ENCODE measurements at regions not wholly inside any gene's neighbourhood (a gene's known extent, or its start where the extent isn't known, plus 50 kb on each side); places are given as distances from the start of the nearest gene placed in this dataset.

- Histone ChIP-seq H3K27ac (no peak overlapping the region), H3K27me3 (no peaks in the 10 kb centered on the region), H3K4me3 (no peak overlapping the region), H3K9me3 (no peaks in the 10 kb centered on the region), H3K4me1 (no peaks in the 10 kb centered on the region), H3K36me3 (no peaks in the 10 kb centered on the region)
- 78 to 80% methylated on average over 6 of the region's 6 CpGs for WGBS, 2 donors (ENCODE audit: low coverage in 1 of 2)
- TF ChIP-seq POLR2A (IDR thresholded peaks at IDR 0.05) (no peak), CTCF (IDR thresholded peaks at IDR 0.05) (no peak), POLR2AphosphoS5 (IDR thresholded peaks at IDR 0.05) (no peak), EP300 (IDR thresholded peaks at IDR 0.05) (no peak)
- no peak for ATAC-seq
Observed at GRCh38 chr15:48021336-48022086, 99.3 kb upstream of the SLC24A5 start.

GRCh38 chr15:48025118-48025517, 95.7 kb upstream of the SLC24A5 start:
- no peak for ATAC-seq
- Histone ChIP-seq H3K36me3 (no peaks in the 10 kb centered on the region), H3K4me1 (no peaks in the 10 kb centered on the region), H3K27me3 (no peaks in the 10 kb centered on the region), H3K27ac (no peak overlapping the region), H3K9me3 (no peaks in the 10 kb centered on the region), H3K4me3 (no peak overlapping the region)
- TF ChIP-seq POLR2AphosphoS5 (IDR thresholded peaks at IDR 0.05), result no peak
- no peak for TF ChIP-seq POLR2A (IDR thresholded peaks at IDR 0.05)
- TF ChIP-seq CTCF (IDR thresholded peaks at IDR 0.05), result no peak
- TF ChIP-seq EP300 (IDR thresholded peaks at IDR 0.05), result no peak
- 88 to 95% methylated on average over 1 of the region's 1 CpG for WGBS, 2 donors (ENCODE audit: low coverage in 1 of 2)

DNA sequence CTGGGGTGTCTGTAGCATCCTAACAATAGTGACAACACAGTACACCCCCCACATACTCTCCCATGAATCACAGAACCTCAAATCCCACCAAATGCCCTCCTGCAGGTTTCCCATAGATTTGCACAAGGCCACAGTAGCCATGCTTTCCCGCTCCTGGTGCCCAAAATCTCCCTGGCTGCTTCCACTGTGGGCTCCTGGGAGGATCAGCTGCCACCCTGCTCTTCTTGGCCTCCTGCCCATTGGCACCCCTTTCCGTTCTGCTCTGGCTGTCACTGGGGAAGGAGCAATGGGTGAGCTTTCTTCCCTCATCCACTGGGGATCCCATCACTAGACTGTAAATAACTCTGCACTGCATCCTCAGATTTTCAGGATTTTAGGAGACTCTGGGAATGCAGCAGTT, 92.1 kb upstream of the SLC24A5 start:
- Histone ChIP-seq H3K4me3 (no peak overlapping the region), H3K36me3 (no peaks in the 10 kb centered on the region), H3K4me1 (no peaks in the 10 kb centered on the region), H3K9me3 (no peaks in the 10 kb centered on the region), H3K27me3 (no peaks in the 10 kb centered on the region), H3K27ac (no peak overlapping the region)
- no peak for TF ChIP-seq EP300 (IDR thresholded peaks at IDR 0.05)
- no peak for TF ChIP-seq POLR2A (IDR thresholded peaks at IDR 0.05)
- no peak for TF ChIP-seq CTCF (IDR thresholded peaks at IDR 0.05)
- WGBS, 2 donors (ENCODE audit: low coverage in 1 of 2), result 100% methylated on average over 1 of the region's 2 CpGs; no CpG with 5 or more reads in 1 of the 2 donors
- ATAC-seq, result no peak

GRCh38 chr15:48029642-48030041, 91.1 kb upstream of the SLC24A5 start:
- TF ChIP-seq CTCF (IDR thresholded peaks at IDR 0.05) (no peak), POLR2A (IDR thresholded peaks at IDR 0.05) (no peak), EP300 (IDR thresholded peaks at IDR 0.05) (no peak), POLR2AphosphoS5 (IDR thresholded peaks at IDR 0.05) (no peak)
- 67 to 75% methylated on average over 1 of the region's 2 CpGs for WGBS, 2 donors (ENCODE audit: low coverage in 1 of 2)
- ATAC-seq, result no peak
- Histone ChIP-seq H3K4me1 (no peaks in the 10 kb centered on the region), H3K36me3 (no peaks in the 10 kb centered on the region), H3K27me3 (no peaks in the 10 kb centered on the region), H3K9me3 (no peaks in the 10 kb centered on the region), H3K4me3 (no peak overlapping the region), H3K27ac (no peak overlapping the region)

GRCh38 chr15:48031466-48031865, 89.3 kb upstream of the SLC24A5 start:
- no peak for ATAC-seq
- Histone ChIP-seq H3K9me3 (no peaks in the 10 kb centered on the region), H3K27me3 (no peaks in the 10 kb centered on the region), H3K36me3 (no peaks in the 10 kb centered on the region), H3K4me3 (no peak overlapping the region), H3K27ac (no peak overlapping the region), H3K4me1 (no peaks in the 10 kb centered on the region)
- TF ChIP-seq CTCF (IDR thresholded peaks at IDR 0.05), result no peak
- no peak for TF ChIP-seq EP300 (IDR thresholded peaks at IDR 0.05)
- TF ChIP-seq POLR2AphosphoS5 (IDR thresholded peaks at IDR 0.05), result no peak
- TF ChIP-seq POLR2A (IDR thresholded peaks at IDR 0.05), result no peak
- WGBS, 2 donors (ENCODE audit: low coverage in 1 of 2), result 100% methylated on average over 1 of the region's 1 CpG; no CpG with 5 or more reads in 1 of the 2 donors
